MM.1S (cell line): ENCODE measurements at regions not wholly inside any gene's neighbourhood (a gene's known extent, or its start where the extent isn't known, plus 50 kb on each side); places are given as distances from the start of the nearest gene placed in this dataset.

Experiments used
- EZH2 ChIP-seq: fragments of 300-600 bp; sonication (generic); optimal IDR thresholded peaks from 2 replicates; pipeline ENCODE3; 2017; ENCODE audit warnings: low read depth, mild to moderate bottlenecking, antibody characterized with exemption, low read length, mixed read lengths
- EZH2phosphoT487 ChIP-seq: fragments of 300-600 bp; sonication (generic); IDR thresholded peaks from 2 replicates; pipeline ENCODE4 v1.6.1; 2018; ENCODE audit warnings: antibody characterized with exemption, low read length
- TF ChIP-seq, protein P1 (sequence below): fragments of 300-600 bp; sonication (generic); IDR thresholded peaks from 2 replicates; pipeline ENCODE4 v1.5.1; 2016; ENCODE audit warnings: antibody characterized with exemption, low read length, mixed read lengths

DNA sequence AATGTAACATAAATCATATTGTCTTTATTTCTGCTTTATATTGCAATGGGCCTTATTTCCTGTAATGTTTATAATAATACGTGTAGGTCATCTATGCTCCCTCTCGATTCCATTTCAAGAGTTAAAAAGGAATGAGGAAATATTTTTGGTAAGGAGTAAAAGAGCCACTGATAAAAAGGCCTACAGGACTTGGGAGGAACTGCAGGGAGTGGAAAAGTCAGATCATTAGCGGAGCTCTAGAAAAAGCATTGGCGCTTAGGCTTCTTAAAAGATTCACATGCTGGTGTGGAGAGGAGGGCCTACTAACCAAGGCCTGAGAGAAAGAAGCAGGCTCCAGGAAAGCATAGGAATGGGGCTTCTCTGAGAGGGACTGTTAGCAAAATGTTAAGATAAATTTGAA, 82.9 kb upstream of the PNPLA4 start:
- TF ChIP-seq, protein P1, sequence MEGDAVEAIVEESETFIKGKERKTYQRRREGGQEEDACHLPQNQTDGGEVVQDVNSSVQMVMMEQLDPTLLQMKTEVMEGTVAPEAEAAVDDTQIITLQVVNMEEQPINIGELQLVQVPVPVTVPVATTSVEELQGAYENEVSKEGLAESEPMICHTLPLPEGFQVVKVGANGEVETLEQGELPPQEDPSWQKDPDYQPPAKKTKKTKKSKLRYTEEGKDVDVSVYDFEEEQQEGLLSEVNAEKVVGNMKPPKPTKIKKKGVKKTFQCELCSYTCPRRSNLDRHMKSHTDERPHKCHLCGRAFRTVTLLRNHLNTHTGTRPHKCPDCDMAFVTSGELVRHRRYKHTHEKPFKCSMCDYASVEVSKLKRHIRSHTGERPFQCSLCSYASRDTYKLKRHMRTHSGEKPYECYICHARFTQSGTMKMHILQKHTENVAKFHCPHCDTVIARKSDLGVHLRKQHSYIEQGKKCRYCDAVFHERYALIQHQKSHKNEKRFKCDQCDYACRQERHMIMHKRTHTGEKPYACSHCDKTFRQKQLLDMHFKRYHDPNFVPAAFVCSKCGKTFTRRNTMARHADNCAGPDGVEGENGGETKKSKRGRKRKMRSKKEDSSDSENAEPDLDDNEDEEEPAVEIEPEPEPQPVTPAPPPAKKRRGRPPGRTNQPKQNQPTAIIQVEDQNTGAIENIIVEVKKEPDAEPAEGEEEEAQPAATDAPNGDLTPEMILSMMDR: no peak
- TF ChIP-seq EZH2 (no peak), EZH2phosphoT487 (no peak)
